ENCODE measurements at regions not wholly inside any gene's neighbourhood (a gene's known extent, or its start where the extent isn't known, plus 50 kb on each side); places are given as distances from the start of the nearest gene placed in this dataset.

GRCh38 chr10:10701084-10701611 lies 316.5 kb upstream of the CELF2 start:
- ATAC-seq (no peak), DNase-seq (no peak)
- intact Hi-C loops (cut with DNase I), result no loop called here
- H3K27ac ChIP-seq, result no peak overlapping the region
- H3K27me3 ChIP-seq, result no peaks in the 10 kb centered on the region
- TF ChIP-seq CTCF (IDR thresholded peaks at IDR 0.05), result no peak
- H3K4me1 ChIP-seq, result no peaks in the 10 kb centered on the region
- no peaks in the 10 kb centered on the region for H3K9me3 ChIP-seq
- no peak overlapping the region for H3K4me3 ChIP-seq
- no peaks in the 10 kb centered on the region for H3K36me3 ChIP-seq

- no peak for DNase-seq
Measured at GRCh38 chr10:10702211-10702610, 315.5 kb upstream of the CELF2 start.

GRCh38 chr10:10703382-10703781 lies 314.3 kb upstream of the CELF2 start:
- TF ChIP-seq CTCF (IDR thresholded peaks at IDR 0.05), result no peak
- DNase-seq, result no peak
- no peak overlapping the region for H3K4me3 ChIP-seq

More at GRCh38 chr10:10702211-10702610, 315.5 kb upstream of the CELF2 start:
- Histone ChIP-seq H3K27me3 (no peaks in the 10 kb centered on the region), H3K4me3 (no peak overlapping the region), H3K36me3 (no peaks in the 10 kb centered on the region), H3K9me3 (no peaks in the 10 kb centered on the region), H3K27ac (no peak overlapping the region), H3K4me1 (no peaks in the 10 kb centered on the region)
- intact Hi-C loops (cut with DNase I), result no loop called here
- no peak for TF ChIP-seq CTCF (IDR thresholded peaks at IDR 0.05)
- no peak for ATAC-seq

GRCh38 chr10:10712155-10712704 lies 305.4 kb upstream of the CELF2 start:
- TF ChIP-seq CTCF (IDR thresholded peaks at IDR 0.05), result no peak
- intact Hi-C loops (cut with DNase I), result no loop called here
- ATAC-seq, result no peak

More at GRCh38 chr10:10703382-10703781, 314.3 kb upstream of the CELF2 start:
- ATAC-seq, result no peak
- H3K27ac ChIP-seq, result no peak overlapping the region
- H3K36me3 ChIP-seq, result no peaks in the 10 kb centered on the region
- H3K9me3 ChIP-seq, result no peaks in the 10 kb centered on the region
- no peaks in the 10 kb centered on the region for H3K27me3 ChIP-seq
- intact Hi-C loops (cut with DNase I), result no loop called here
- no peaks in the 10 kb centered on the region for H3K4me1 ChIP-seq

GRCh38 chr10:10714327-10714726 lies 303.3 kb upstream of the CELF2 start:
- no peaks in the 10 kb centered on the region for H3K36me3 ChIP-seq
- H3K4me1 ChIP-seq, result no peaks in the 10 kb centered on the region
- H3K9me3 ChIP-seq, result no peaks in the 10 kb centered on the region
- ATAC-seq (no peak), DNase-seq (no peak)
- no peak overlapping the region for H3K27ac ChIP-seq
- intact Hi-C loops (cut with DNase I), result no loop called here
- no peak for TF ChIP-seq CTCF (IDR thresholded peaks at IDR 0.05)
- no peak overlapping the region for H3K4me3 ChIP-seq
- H3K27me3 ChIP-seq, result no peaks in the 10 kb centered on the region

More at GRCh38 chr10:10712155-10712704, 305.4 kb upstream of the CELF2 start:
- H3K4me1 ChIP-seq, result no peaks in the 10 kb centered on the region
- H3K27ac ChIP-seq, result no peak overlapping the region
- no peaks in the 10 kb centered on the region for H3K36me3 ChIP-seq
- DNase-seq, result no peak
- no peaks in the 10 kb centered on the region for H3K9me3 ChIP-seq
- H3K4me3 ChIP-seq, result no peak overlapping the region
- no peaks in the 10 kb centered on the region for H3K27me3 ChIP-seq

- Histone ChIP-seq H3K9me3 (no peaks in the 10 kb centered on the region), H3K36me3 (no peaks in the 10 kb centered on the region), H3K4me3 (no peak overlapping the region), H3K27ac (no peak overlapping the region), H3K27me3 (no peaks in the 10 kb centered on the region), H3K4me1 (no peaks in the 10 kb centered on the region)
- intact Hi-C loops (cut with DNase I), result no loop called here
- no peak for TF ChIP-seq CTCF (IDR thresholded peaks at IDR 0.05)
- DNase-seq (no peak), ATAC-seq (no peak)
Measured at GRCh38 chr10:10716972-10717371, 300.7 kb upstream of the CELF2 start.
